ENCODE measurements at regions not wholly inside any gene's neighbourhood (a gene's known extent, or its start where the extent isn't known, plus 50 kb on each side); places are given as distances from the start of the nearest gene placed in this dataset.

DNA sequence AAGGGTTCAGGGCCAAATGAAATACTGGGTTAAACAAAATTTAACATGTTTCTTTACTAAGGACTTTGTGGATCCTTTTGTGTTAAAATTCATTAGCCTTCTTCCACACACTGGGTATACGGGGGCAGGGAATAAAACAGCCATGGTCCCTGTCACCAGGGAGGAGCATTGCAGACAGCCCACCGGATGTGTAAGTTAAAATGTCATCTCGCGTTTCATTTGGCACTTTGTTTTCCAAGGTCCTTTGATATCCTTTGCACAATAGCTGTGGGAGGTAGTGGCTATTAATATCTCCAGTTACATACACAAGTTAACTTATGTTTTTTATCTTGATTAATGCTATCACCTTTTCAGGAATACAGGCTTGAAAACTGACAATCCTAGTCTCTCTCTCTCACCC lies 172.7 kb downstream of the BARHL2 start:
- TF ChIP-seq, protein P1, sequence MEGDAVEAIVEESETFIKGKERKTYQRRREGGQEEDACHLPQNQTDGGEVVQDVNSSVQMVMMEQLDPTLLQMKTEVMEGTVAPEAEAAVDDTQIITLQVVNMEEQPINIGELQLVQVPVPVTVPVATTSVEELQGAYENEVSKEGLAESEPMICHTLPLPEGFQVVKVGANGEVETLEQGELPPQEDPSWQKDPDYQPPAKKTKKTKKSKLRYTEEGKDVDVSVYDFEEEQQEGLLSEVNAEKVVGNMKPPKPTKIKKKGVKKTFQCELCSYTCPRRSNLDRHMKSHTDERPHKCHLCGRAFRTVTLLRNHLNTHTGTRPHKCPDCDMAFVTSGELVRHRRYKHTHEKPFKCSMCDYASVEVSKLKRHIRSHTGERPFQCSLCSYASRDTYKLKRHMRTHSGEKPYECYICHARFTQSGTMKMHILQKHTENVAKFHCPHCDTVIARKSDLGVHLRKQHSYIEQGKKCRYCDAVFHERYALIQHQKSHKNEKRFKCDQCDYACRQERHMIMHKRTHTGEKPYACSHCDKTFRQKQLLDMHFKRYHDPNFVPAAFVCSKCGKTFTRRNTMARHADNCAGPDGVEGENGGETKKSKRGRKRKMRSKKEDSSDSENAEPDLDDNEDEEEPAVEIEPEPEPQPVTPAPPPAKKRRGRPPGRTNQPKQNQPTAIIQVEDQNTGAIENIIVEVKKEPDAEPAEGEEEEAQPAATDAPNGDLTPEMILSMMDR (IDR thresholded peaks at IDR 0.05) = no peak
- no peak for TF ChIP-seq POLR2A (IDR thresholded peaks at IDR 0.05)
